BLaER1 treated with 17β-estradiol and CSF1 and Interleukin-3, amounts not matched to agents 10 nM and 100 nM (cell line): ENCODE measurements at regions not wholly inside any gene's neighbourhood (a gene's known extent, or its start where the extent isn't known, plus 50 kb on each side); places are given as distances from the start of the nearest gene placed in this dataset.
"Not testable (repeated sequence)": the region's sequence is repeated elsewhere in the genome, so short reads cannot be mapped to it uniquely, and the experiment has no call there.

ENCODE experiments used
- H3K27ac ChIP-seq, 11 experiments: shearing (Covaris generic); formaldehyde crosslinking; 2 replicates each; pipeline ENCODE4 v1.8.1; 2022
- H3K27me3 ChIP-seq, 11 experiments: shearing (Covaris generic); formaldehyde crosslinking; 2 replicates each; pipeline ENCODE4 v1.8.1; 2022
- H3K36me3 ChIP-seq, 11 experiments: shearing (Covaris generic); formaldehyde crosslinking; 2 replicates each; pipeline ENCODE4 v1.8.1; 2022
- H3K4me1 ChIP-seq, 10 experiments: shearing (Covaris generic); formaldehyde crosslinking; 2 replicates each; pipeline ENCODE4 v1.8.1; 2022
- H3K4me2 ChIP-seq, 11 experiments: shearing (Covaris generic); formaldehyde crosslinking; 2 replicates each; pipeline ENCODE4 v1.8.1; 2022
- H3K4me3 ChIP-seq, 10 experiments: shearing (Covaris generic); formaldehyde crosslinking; 2 replicates each; pipeline ENCODE4 v1.8.1; 2022
- H3K9ac ChIP-seq, 11 experiments: shearing (Covaris generic); formaldehyde crosslinking; 2 replicates each; pipeline ENCODE4 v1.8.1; 2022
- H3K9me3 ChIP-seq, 11 experiments: shearing (Covaris generic); formaldehyde crosslinking; replicated peaks in 1 of 11; 2 replicates each; pipeline ENCODE4 v1.8.1; 2022
- H4K20me1 ChIP-seq, 11 experiments: shearing (Covaris generic); formaldehyde crosslinking; 2 replicates each; pipeline ENCODE4 v1.8.1; 2022
- Cebpa-rat ChIP-seq, 11 experiments: shearing (Covaris generic); IDR thresholded peaks; 2 replicates each; pipeline ENCODE4 v1.8.1; 2022

- Histone ChIP-seq H3K9me3 (no peaks in the 10 kb centered on the region), H3K27me3 (no peaks in the 10 kb centered on the region), H3K4me2 (no peak overlapping the region), H3K9ac (no peak overlapping the region), H3K27ac (no peak overlapping the region), H3K4me3 (no peak overlapping the region), H4K20me1 (no peaks in the 10 kb centered on the region), H3K4me1 (no peaks in the 10 kb centered on the region), H3K36me3 (no peaks in the 10 kb centered on the region)
- no peak for TF ChIP-seq Cebpa-rat (IDR thresholded peaks at IDR 0.05)
These were observed 357.5 kb downstream of the ZWINT start for GRCh38 chr10:56003555-56003954.

GRCh38 chr10:55989188-55989587 lies 371.9 kb downstream of the ZWINT start:
- H3K27me3 ChIP-seq: no peaks in the 10 kb centered on the region
- no peak overlapping the region for H3K27ac ChIP-seq

GRCh38 chr10:55979203-55979602 lies 381.9 kb downstream of the ZWINT start:
- H3K4me3 ChIP-seq: no peak overlapping the region
- H3K9me3 ChIP-seq: no peaks in the 10 kb centered on the region
- H4K20me1 ChIP-seq: no peaks in the 10 kb centered on the region
- no peak overlapping the region for H3K4me2 ChIP-seq
- no peak for TF ChIP-seq Cebpa-rat (IDR thresholded peaks at IDR 0.05)
- H3K4me1 ChIP-seq: no peaks in the 10 kb centered on the region
- H3K27me3 ChIP-seq: no peaks in the 10 kb centered on the region
- no peak overlapping the region for H3K27ac ChIP-seq
- H3K9ac ChIP-seq: no peak overlapping the region
- H3K36me3 ChIP-seq: no peaks in the 10 kb centered on the region

More at GRCh38 chr10:55989188-55989587, 371.9 kb downstream of the ZWINT start:
- Histone ChIP-seq H3K4me2 (no peak overlapping the region), H3K9ac (no peak overlapping the region), H3K4me1 (no peaks in the 10 kb centered on the region), H3K4me3 (no peak overlapping the region), H3K9me3 (no peaks in the 10 kb centered on the region), H4K20me1 (no peaks in the 10 kb centered on the region), H3K36me3 (no peaks in the 10 kb centered on the region)
- TF ChIP-seq Cebpa-rat (IDR thresholded peaks at IDR 0.05): no peak

DNA sequence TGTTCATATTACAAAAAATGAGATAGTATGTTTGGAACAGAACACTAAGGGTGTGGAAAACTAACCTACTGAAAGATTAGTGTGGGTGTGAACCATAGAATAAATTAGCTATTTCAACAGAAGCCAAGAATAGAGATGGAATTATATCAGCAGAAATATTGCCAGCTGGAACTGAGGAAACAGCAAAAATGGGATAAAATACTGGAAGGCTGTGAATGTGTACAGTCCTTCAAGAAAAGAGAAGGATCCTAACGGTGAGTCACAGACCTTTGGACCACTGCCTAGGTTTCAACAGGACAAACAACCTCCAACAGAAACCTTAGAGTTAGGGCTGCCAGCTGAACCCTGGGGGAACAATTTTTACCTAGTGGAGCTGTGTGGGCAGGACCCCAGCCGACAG lies 395.0 kb downstream of the ZWINT start:
- H3K4me2 ChIP-seq: no peak overlapping the region
- H3K27ac ChIP-seq: no peak overlapping the region
- H3K27me3 ChIP-seq: no peaks in the 10 kb centered on the region
- no peaks in the 10 kb centered on the region for H3K36me3 ChIP-seq
- no peaks in the 10 kb centered on the region for H4K20me1 ChIP-seq
- no peak for TF ChIP-seq Cebpa-rat (IDR thresholded peaks at IDR 0.05)
- no peak overlapping the region for H3K4me3 ChIP-seq
- no peaks in the 10 kb centered on the region for H3K4me1 ChIP-seq
- H3K9me3 ChIP-seq: no peaks in the 10 kb centered on the region
- H3K9ac ChIP-seq: no peak overlapping the region

DNA sequence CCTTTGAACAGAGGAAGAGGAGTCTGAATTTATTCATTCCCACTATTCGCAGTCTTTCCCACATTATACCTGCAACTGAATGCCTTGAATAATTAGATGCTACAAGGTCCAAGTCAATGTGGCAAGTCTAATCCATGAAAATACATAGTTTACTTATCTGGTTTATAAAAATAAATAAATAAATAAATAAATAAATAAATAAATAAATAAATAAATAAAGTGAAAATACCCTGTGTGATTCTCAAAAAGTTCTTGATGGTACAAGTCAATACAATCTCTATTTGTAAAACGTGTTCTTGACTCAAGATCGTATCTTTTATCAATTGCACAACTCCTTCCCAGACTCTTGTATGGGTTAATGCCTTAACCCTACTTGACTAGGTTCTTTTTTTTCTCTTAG lies 417.7 kb downstream of the ZWINT start:
- H3K4me3 ChIP-seq: no peak overlapping the region
- no peak overlapping the region for H3K4me2 ChIP-seq
- H3K27me3 ChIP-seq: no peaks in the 10 kb centered on the region
- no peaks in the 10 kb centered on the region for H4K20me1 ChIP-seq
- no peaks in the 10 kb centered on the region for H3K36me3 ChIP-seq
- peaks cover 5 to 17% (median 7%) of the 10 kb centered on the region in 11 experiments; a peak in 13 of 22 replicates for H3K9me3 ChIP-seq
- no peak for TF ChIP-seq Cebpa-rat (IDR thresholded peaks at IDR 0.05)
- H3K9ac ChIP-seq: no peak overlapping the region
- no peaks in the 10 kb centered on the region for H3K4me1 ChIP-seq
- H3K27ac ChIP-seq: no peak overlapping the region

DNA sequence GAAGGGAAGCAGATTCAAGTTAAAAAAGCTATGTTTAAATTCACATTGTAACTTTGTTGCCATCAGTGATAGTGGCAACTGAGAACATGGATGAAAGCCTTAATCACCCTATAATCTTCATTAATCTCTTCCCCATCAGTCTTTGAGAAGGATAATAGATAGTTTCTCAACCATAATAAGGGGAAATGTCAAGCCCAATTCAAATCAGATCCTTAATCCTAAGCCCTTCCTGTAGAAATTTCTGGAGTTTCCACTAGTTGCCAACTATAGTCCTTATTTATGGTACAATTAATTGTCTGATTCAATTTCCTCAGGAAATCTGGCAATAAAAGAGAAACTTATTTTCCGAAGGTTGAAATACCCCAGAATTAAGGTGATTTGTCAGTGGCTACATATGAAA lies 431.8 kb downstream of the ZWINT start:
- no peaks in the 10 kb centered on the region for H3K4me1 ChIP-seq
- H3K4me3 ChIP-seq: no peak overlapping the region
- H3K9me3 ChIP-seq: no peaks in the 10 kb centered on the region
- no peak overlapping the region for H3K4me2 ChIP-seq
- no peak overlapping the region for H3K27ac ChIP-seq
- no peaks in the 10 kb centered on the region for H3K27me3 ChIP-seq
- no peak overlapping the region for H3K9ac ChIP-seq
- TF ChIP-seq Cebpa-rat (IDR thresholded peaks at IDR 0.05): no peak
- H3K36me3 ChIP-seq: no peaks in the 10 kb centered on the region
- H4K20me1 ChIP-seq: no peaks in the 10 kb centered on the region

- H4K20me1 ChIP-seq, H3K9ac ChIP-seq, H3K4me2 ChIP-seq, H3K4me3 ChIP-seq, H3K27me3 ChIP-seq, H3K27ac ChIP-seq, H3K9me3 ChIP-seq, H3K36me3 ChIP-seq, H3K4me1 ChIP-seq: not testable (repeated sequence)
These were observed 461.4 kb downstream of the ZWINT start for GRCh38 chr10:55899472-55900147.

DNA sequence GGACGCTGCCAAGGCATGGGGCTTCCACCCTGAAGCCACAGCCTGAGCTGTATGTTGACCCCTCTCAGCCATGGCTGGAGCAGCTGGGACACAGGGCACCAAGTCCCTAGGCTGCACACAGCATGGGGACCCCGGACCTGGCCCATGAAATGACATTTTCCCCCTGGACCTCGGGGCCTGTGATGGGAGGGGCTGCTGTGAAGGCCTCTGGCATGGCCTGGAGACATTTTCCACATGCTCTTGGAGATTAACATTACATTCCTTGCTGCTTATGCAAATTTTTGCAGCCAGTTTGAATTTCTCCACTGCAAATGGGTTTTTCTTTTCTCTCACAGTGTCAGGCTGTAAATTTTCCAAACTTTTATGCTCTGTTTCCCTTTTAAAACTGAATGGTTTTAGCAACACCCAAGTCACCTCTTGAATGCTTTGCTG lies 463.6 kb downstream of the ZWINT start:
- Histone ChIP-seq H3K9me3 (0 out of 22 replicates have a peak, but pooled peaks cover 0 to 4% (median 0%) of the 10 kb centered on the region in 11 experiments), H3K36me3 (no peaks in the 10 kb centered on the region), H3K9ac (no peak overlapping the region), H3K4me2 (no peak overlapping the region), H3K4me1 (no peaks in the 10 kb centered on the region; a peak in 1 of 20 replicates), H3K27ac (no peak overlapping the region), H4K20me1 (no peaks in the 10 kb centered on the region), H3K27me3 (no peaks in the 10 kb centered on the region), H3K4me3 (no peak overlapping the region)
- TF ChIP-seq Cebpa-rat (IDR thresholded peaks at IDR 0.05): no peak

DNA sequence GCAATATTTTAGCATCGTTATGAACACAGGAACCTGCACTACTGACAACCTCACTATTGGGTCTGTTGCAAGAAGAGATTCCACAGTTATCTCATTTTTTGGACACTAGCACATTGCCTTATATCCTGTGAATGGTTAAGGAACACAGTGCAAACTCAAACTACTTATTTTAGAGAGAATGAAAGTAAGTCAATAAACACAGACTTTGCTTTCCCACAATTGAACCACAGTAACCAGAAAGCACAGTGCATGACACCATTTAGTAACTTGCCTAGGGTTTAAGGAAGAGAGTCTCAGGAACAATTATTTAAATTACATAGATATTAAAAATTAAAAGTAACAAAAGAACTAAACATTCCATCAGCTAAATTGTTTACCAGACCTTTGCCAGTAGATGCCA lies 468.8 kb downstream of the ZWINT start:
- Histone ChIP-seq H3K36me3 (no peaks in the 10 kb centered on the region), H3K9ac (no peak overlapping the region), H3K4me3 (no peak overlapping the region), H4K20me1 (no peaks in the 10 kb centered on the region), H3K27ac (no peak overlapping the region), H3K4me1 (no peaks in the 10 kb centered on the region; a peak in 1 of 20 replicates), H3K9me3 (no peaks in the 10 kb centered on the region), H3K4me2 (no peak overlapping the region), H3K27me3 (no peaks in the 10 kb centered on the region)
- TF ChIP-seq Cebpa-rat (IDR thresholded peaks at IDR 0.05): no peak

DNA sequence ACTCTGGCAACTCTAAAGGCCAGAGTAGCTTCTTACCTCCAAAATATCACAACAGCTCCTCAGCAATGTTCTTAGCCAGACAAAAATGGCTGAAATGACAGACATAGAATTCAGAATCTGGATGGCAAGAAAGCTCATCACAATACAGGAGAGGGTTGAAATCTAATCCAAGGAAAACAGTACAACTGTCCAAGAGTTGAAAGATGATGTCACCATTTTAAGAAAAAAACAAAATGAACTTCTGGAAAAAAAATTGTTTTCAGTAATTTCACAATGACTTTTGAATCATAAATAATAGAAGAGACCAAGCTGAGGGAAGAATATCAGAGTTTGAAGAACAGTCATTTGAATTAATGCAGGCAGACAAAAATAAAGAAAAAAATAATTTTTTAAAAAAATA lies 479.5 kb downstream of the ZWINT start:
- no peak overlapping the region for H3K9ac ChIP-seq
- H3K4me1 ChIP-seq: no peaks in the 10 kb centered on the region
- no peaks in the 10 kb centered on the region for H3K36me3 ChIP-seq
- H3K4me3 ChIP-seq: no peak overlapping the region
- TF ChIP-seq Cebpa-rat (IDR thresholded peaks at IDR 0.05): no peak
- H3K4me2 ChIP-seq: no peak overlapping the region
- H3K9me3 ChIP-seq: no peaks in the 10 kb centered on the region
- no peaks in the 10 kb centered on the region for H3K27me3 ChIP-seq
- no peaks in the 10 kb centered on the region for H4K20me1 ChIP-seq
- H3K27ac ChIP-seq: no peak overlapping the region
